WI38 (cell line): ENCODE measurements at regions not wholly inside any gene's neighbourhood (a gene's known extent, or its start where the extent isn't known, plus 50 kb on each side); places are given as distances from the start of the nearest gene placed in this dataset.
"Not testable (repeated sequence)": the region's sequence is repeated elsewhere in the genome, so short reads cannot be mapped to it uniquely, and the experiment has no call there.

Experiments used
- H3K4me3 ChIP-seq: 2 replicates; pipeline ENCODE4 v1.5.1; 2011; ENCODE audit warnings: low read depth, mild to moderate bottlenecking, control low read depth, low read length
- TF ChIP-seq, protein P1 (sequence below): IDR thresholded peaks from 2 replicates; pipeline ENCODE4 v1.5.1; 2012; ENCODE audit warnings: low read depth, mild to moderate bottlenecking, control low read depth, low read length

GRCh38 chr18:39453356-39453755, 1887.8 kb upstream of the CELF4 start:
- H3K4me3 ChIP-seq = no peak overlapping the region
- TF ChIP-seq, protein P1, sequence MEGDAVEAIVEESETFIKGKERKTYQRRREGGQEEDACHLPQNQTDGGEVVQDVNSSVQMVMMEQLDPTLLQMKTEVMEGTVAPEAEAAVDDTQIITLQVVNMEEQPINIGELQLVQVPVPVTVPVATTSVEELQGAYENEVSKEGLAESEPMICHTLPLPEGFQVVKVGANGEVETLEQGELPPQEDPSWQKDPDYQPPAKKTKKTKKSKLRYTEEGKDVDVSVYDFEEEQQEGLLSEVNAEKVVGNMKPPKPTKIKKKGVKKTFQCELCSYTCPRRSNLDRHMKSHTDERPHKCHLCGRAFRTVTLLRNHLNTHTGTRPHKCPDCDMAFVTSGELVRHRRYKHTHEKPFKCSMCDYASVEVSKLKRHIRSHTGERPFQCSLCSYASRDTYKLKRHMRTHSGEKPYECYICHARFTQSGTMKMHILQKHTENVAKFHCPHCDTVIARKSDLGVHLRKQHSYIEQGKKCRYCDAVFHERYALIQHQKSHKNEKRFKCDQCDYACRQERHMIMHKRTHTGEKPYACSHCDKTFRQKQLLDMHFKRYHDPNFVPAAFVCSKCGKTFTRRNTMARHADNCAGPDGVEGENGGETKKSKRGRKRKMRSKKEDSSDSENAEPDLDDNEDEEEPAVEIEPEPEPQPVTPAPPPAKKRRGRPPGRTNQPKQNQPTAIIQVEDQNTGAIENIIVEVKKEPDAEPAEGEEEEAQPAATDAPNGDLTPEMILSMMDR = no peak

DNA sequence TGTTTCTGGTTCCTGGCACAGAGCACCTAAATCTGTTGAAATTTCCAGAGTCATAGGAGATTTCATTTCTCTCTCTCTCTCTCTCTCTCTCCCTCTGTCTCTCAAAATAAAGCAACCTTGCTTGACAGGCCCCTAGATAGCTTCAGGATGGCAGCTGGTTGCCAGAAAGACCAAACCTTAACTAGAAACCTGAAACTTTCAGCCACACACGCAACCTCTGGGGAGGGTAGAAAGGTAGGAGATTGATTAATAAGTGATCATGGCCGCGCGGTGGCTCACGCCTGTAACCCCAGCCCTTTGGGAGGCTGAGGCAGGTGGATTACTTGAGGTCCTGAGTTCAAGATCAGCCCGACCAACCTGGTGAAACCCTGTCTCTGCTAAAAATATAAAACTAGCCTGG, 1885.4 kb upstream of the CELF4 start:
- TF ChIP-seq, protein P1 = no peak

GRCh38 chr18:39449566-39449965, 1884.0 kb upstream of the CELF4 start:
- TF ChIP-seq, protein P1 = no peak
- no peak overlapping the region for H3K4me3 ChIP-seq

More for the DNA sequence above, 1885.4 kb upstream of the CELF4 start:
- H3K4me3 ChIP-seq = no peak overlapping the region

DNA sequence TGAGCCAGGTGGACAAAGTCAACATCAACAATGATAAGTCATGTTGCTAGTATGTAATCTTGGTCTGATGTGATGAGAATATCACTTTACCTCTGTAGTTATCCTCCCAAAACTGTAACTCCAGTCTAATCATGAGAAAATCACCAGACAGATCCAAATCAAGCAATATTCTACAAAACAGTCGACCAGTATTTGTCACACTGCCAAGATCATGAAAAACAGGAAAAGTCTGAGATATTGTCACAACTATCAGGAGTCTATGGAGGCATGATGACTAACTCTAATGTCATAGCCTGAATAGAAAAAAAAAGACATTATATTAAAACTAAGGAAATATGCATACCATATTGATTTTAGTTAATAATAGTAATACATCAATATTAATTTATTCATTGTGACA, 1883.3 kb upstream of the CELF4 start:
- no peak overlapping the region for H3K4me3 ChIP-seq
- TF ChIP-seq, protein P1 = no peak

DNA sequence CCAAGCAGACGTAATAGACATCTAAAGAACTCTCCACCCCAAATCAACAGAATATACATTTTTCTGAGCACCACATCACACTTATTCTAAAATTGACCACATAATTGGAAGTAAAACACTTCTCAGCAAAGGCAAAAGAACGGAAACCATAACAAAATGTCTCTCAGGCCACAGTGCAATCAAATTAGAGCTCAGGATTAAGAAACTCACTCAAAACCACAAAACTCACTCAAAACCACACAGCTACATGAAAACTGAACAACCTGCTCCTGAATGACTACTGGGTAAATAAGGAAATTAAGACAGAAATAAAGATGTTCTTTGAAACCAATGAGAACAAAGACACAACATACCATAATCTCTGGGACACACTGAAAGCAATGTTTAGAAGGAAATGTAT, 1879.4 kb upstream of the CELF4 start:
- H3K4me3 ChIP-seq = not testable (repeated sequence)

DNA sequence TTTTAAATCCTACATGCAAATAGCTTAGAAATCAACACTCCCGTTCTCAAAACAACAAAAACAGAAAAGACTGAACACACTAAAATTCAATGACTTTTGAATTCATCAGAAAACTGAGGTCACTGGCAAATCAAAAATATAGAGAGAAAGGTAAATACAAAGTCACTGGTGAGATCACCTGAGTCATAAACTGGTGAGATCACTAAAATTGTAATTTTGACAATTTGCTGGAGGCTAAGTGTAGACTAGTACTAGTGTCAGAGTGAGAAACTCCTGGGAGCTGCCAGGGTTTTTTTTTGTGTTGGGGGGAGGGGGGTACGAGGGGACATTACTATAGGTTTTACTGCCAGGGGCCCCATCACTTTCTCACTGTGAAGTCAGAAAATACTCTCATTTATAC, 1876.0 kb upstream of the CELF4 start:
- TF ChIP-seq, protein P1 = no peak
- H3K4me3 ChIP-seq = no peak overlapping the region

- TF ChIP-seq, protein P1 = no peak
- H3K4me3 ChIP-seq = no peak overlapping the region
Measured at GRCh38 chr18:39435996-39436395, 1870.4 kb upstream of the CELF4 start.

- TF ChIP-seq, protein P1 = no peak
Measured at GRCh38 chr18:39435209-39435608, 1869.6 kb upstream of the CELF4 start.

More at GRCh38 chr18:39435209-39435608, 1869.6 kb upstream of the CELF4 start:
- H3K4me3 ChIP-seq = no peak overlapping the region
